Rectal smooth muscle tissue (tissue), 1 donor: ENCODE measurements at regions not wholly inside any gene's neighbourhood (a gene's known extent, or its start where the extent isn't known, plus 50 kb on each side); places are given as distances from the start of the nearest gene placed in this dataset.

Source experiments
- H3K27ac ChIP-seq: one replicate; pipeline ENCODE4 v1.7.0; 2013; ENCODE audit warnings: low read depth, low read length, inconsistent platforms
- H3K27me3 ChIP-seq: one replicate; pipeline ENCODE4 v1.7.0; 2013; ENCODE audit warnings: low read length; ENCODE audit not compliant: control insufficient read depth, insufficient read depth
- H3K36me3 ChIP-seq: one replicate; pipeline ENCODE4 v1.7.0; 2013; ENCODE audit warnings: low read length; ENCODE audit not compliant: control insufficient read depth, insufficient read depth
- H3K4me1 ChIP-seq: one replicate; pipeline ENCODE4 v1.7.0; 2013; ENCODE audit warnings: low read length; ENCODE audit not compliant: control insufficient read depth, insufficient read depth
- H3K4me3 ChIP-seq: one replicate; pipeline ENCODE4 v1.7.0; 2013; ENCODE audit warnings: low read length
- H3K9ac ChIP-seq: one replicate; pipeline ENCODE4 v1.7.0; 2013; ENCODE audit warnings: low read length

DNA sequence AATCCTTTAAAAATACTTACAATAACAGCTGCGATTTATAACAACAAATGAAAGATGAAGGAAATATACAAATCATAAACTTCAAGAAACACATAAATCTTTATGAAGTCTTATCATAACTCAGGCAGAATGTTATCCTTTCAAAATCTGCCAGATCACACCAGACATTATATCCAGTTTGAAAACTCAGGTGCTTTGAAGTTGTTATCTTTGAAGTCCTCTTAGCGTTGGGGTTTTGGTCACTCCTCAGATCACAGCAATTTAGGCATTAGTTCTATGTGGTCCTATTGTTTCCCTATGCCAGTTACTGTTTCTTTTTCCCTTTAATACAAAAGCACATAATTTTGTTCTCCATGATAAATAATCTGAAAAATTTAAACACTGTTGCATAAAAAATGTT is 934.6 kb downstream of the EPHA3 start:
- Histone ChIP-seq H3K4me1 (no peaks in the 10 kb centered on the region), H3K27ac (no peak overlapping the region), H3K36me3 (no peaks in the 10 kb centered on the region), H3K9ac (no peak overlapping the region), H3K4me3 (no peak overlapping the region), H3K27me3 (no peaks in the 10 kb centered on the region)

GRCh38 chr3:90043287-90043686 is 935.9 kb downstream of the EPHA3 start:
- Histone ChIP-seq H3K27ac (no peak overlapping the region), H3K27me3 (no peaks in the 10 kb centered on the region), H3K4me1 (no peaks in the 10 kb centered on the region), H3K4me3 (no peak overlapping the region), H3K9ac (no peak overlapping the region), H3K36me3 (no peaks in the 10 kb centered on the region)

DNA sequence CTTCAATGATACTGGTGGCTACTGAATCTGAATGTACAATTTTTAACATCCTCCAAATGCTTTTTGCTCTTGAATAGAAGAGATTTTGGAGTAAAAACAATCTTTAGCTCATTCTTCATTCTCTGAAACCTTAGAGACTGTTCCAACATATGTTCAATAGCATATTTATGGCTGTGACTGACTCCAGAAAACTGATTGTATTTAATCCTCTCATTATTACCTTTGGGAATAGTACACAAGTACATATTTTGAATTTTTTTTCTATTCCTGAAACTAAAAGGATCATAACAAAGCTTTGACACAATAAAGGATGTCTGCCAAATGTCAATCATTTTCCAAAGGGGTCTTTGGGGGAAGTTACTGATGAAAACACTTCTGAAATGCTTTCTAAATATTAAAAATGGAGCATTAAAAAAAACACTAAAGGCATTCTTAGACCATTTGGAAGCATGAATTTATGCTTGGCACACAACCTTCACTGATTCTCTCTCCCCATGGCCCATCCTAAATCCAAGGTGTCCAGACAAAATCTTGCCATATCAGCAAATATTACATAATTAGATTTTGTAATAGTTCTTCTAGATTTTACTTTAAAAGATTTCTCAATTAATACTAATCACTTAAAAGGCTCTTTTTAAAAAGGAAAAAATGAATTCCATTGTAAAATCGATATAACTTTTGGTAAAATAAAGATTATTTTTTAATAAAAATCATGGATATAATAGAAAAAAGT is 936.8 kb downstream of the EPHA3 start:
- no peaks in the 10 kb centered on the region for H3K4me1 ChIP-seq
- H3K27ac ChIP-seq = no peak overlapping the region

DNA sequence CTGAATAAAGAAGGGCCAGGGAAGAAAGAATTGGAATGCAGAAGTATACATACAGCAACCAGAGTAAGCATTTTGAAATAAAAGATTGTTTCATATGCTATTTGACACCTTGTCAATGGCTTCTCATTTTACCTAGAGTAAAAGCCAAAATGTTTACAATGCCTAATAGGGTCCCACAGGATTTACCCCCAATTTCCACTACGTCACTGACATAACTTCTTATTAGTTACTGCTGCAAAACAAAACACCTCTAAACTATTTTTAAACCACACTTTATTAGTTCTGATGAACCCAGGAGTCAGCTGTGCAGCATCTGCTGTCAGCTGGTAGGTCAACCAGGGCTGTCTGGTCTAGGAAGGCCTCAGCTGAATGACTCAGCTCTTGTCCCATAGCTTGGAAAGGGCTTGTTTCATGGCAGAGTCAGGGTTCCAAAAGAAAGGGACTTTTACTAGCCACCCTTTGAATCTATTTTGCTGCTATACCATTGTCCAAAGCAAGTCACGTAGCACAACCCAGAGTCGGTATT is 945.1 kb downstream of the EPHA3 start:
- peaks cover 10% of the 10 kb centered on the region for H3K4me1 ChIP-seq
- H3K27ac ChIP-seq = no peak overlapping the region
- no peak overlapping the region for H3K9ac ChIP-seq
- no peaks in the 10 kb centered on the region for H3K27me3 ChIP-seq
- no peak overlapping the region for H3K4me3 ChIP-seq
- no peaks in the 10 kb centered on the region for H3K36me3 ChIP-seq

More for the DNA sequence above, 936.8 kb downstream of the EPHA3 start:
- Histone ChIP-seq H3K9ac (no peak overlapping the region), H3K4me3 (no peak overlapping the region), H3K27me3 (no peaks in the 10 kb centered on the region), H3K36me3 (no peaks in the 10 kb centered on the region)

DNA sequence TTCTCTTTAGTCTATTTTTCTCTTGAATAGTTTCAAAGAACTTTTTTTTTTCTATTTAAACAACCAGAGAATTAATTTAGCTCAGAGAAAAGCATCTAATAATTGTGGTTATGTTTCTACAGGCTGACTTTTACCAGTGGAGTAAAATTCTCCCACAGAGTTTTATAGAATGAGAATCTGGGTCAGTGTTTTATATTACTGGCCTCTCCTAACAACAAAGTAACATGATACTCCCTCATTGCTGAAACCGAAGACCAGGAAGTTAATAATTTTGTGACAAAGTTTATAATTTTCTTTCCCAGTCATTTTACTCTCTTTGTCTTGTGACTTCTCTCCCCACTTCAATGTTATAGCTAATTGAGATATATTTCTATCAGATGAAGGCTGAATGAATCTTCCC is 946.9 kb downstream of the EPHA3 start:
- no peaks in the 10 kb centered on the region for H3K36me3 ChIP-seq
- no peaks in the 10 kb centered on the region for H3K27me3 ChIP-seq
- H3K4me1 ChIP-seq = peaks cover 10% of the 10 kb centered on the region
- H3K9ac ChIP-seq = no peak overlapping the region
- H3K4me3 ChIP-seq = no peak overlapping the region
- H3K27ac ChIP-seq = no peak overlapping the region

DNA sequence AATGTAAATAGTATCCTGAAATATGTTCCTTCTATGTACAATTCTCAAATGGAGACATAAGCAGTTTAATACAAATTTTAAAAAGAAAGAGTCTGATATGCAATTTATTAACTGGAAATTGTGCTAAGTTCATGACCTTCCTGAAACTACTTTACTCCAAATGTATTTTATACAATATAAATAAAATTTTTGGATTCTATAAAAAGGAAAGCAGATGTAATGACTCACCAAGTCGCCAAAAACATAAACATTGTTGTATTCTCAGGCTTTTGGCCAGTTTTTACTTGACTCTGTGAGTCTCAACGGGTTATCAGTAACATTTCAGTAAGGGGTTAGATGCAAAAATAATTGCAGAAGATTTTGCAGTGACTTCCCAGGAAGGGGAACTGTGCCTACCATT is 948.2 kb downstream of the EPHA3 start:
- H3K9ac ChIP-seq = no peak overlapping the region
- H3K4me3 ChIP-seq = no peak overlapping the region
- no peaks in the 10 kb centered on the region for H3K27me3 ChIP-seq
- H3K36me3 ChIP-seq = no peaks in the 10 kb centered on the region
- H3K4me1 ChIP-seq = peaks cover 10% of the 10 kb centered on the region
- no peak overlapping the region for H3K27ac ChIP-seq

DNA sequence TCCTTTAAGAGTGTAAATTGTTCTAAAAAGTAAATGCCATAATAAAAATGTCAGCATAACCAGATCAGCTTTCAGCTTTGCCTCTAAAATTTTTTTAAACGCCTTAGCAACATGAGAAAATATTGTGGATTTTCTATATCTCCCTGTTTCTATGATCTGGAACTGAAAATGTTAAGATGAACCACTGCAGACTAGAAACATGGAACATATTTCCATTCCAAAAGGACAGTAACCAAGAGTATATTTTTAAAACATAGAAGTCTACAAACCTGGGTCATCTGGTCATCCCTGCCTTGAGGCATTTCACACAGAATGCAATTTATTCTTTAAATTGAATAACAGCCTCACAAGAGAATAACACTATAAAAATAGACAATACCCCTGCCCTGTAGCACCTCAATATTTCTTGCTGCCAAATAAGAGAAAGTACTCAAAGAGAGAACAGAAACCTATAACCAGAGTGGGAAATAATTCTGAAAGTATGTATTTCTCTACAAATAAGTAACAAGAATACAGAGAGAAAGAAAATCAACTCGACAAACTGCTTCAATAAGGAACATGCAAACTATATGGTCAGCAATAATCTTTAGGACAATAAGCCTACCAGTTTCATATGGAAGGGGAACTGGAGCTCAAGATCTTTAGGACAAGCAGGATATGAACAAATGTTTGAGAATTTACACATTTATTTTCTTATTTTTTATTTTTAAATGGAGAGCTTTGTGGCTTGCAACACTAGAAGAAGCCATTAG is 949.0 kb downstream of the EPHA3 start:
- H3K27ac ChIP-seq = no peak overlapping the region
- H3K27me3 ChIP-seq = no peaks in the 10 kb centered on the region
- no peak overlapping the region for H3K4me3 ChIP-seq
- H3K4me1 ChIP-seq = peaks cover 10% of the 10 kb centered on the region
- H3K36me3 ChIP-seq = no peaks in the 10 kb centered on the region
- H3K9ac ChIP-seq = no peak overlapping the region

- no peaks in the 10 kb centered on the region for H3K4me1 ChIP-seq
- H3K27ac ChIP-seq = no peak overlapping the region
- H3K36me3 ChIP-seq = no peaks in the 10 kb centered on the region
- no peaks in the 10 kb centered on the region for H3K27me3 ChIP-seq
- H3K9ac ChIP-seq = no peak overlapping the region
- H3K4me3 ChIP-seq = no peak overlapping the region
Measured at GRCh38 chr3:90062016-90062415, 954.6 kb downstream of the EPHA3 start.

DNA sequence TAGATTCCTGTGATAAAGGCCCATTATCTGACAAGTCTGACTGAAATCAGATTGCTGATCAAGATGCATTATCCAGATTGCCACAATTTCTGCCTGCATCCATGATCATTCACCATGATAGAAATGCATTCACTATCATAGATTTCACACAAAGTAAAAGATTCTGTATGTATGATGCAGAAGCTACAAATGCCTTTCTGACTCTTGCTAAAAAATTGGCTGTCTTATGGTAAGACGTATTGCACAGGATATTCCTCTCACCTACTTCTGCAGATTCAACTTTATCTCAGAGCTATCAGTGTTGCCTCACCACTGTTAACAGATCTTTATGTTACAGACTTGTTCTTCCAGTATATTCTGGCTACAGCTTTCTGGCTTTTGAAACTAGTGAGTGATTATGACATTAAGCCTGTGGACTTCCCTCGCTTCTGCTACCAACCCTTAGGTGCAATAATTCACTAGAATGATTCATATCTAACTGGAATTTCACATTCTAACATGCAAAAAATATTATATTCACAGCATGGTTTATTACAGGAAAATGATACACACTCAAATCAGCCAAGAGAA is 955.3 kb downstream of the EPHA3 start:
- Histone ChIP-seq H3K9ac (no peak overlapping the region), H3K27ac (no peak overlapping the region), H3K4me1 (no peaks in the 10 kb centered on the region), H3K27me3 (no peaks in the 10 kb centered on the region), H3K36me3 (no peaks in the 10 kb centered on the region), H3K4me3 (no peak overlapping the region)

GRCh38 chr3:90068783-90069182 is 961.4 kb downstream of the EPHA3 start:
- H3K27me3 ChIP-seq = no peaks in the 10 kb centered on the region
- H3K4me3 ChIP-seq = no peak overlapping the region
- H3K9ac ChIP-seq = no peak overlapping the region
- H3K36me3 ChIP-seq = no peaks in the 10 kb centered on the region
- H3K4me1 ChIP-seq = no peaks in the 10 kb centered on the region
- H3K27ac ChIP-seq = no peak overlapping the region

GRCh38 chr3:90069748-90070147 is 962.3 kb downstream of the EPHA3 start:
- Histone ChIP-seq H3K4me1 (no peaks in the 10 kb centered on the region), H3K4me3 (no peak overlapping the region), H3K9ac (no peak overlapping the region), H3K27me3 (no peaks in the 10 kb centered on the region), H3K36me3 (no peaks in the 10 kb centered on the region), H3K27ac (no peak overlapping the region)

DNA sequence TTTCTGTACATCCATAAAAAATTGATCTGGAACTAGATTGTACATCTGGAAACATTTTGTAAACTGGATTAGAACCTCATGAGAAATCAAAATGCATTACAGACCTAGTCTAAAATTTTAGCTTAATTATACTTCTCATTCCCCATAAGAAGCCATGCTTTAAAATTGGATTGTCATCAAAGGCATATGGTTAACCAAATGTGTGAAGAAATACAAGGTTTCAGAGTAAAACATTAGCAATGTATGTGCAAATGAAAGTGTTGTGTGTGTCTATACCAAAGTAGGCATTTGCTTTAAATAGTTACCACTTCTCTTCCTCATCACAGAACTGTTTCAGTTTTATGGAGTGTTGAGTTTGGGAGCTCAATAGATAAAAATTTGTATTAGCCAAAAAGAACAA is 968.7 kb downstream of the EPHA3 start:
- no peaks in the 10 kb centered on the region for H3K36me3 ChIP-seq
- H3K27me3 ChIP-seq = no peaks in the 10 kb centered on the region
- H3K4me1 ChIP-seq = no peaks in the 10 kb centered on the region
- H3K9ac ChIP-seq = no peak overlapping the region
- H3K4me3 ChIP-seq = no peak overlapping the region
- no peak overlapping the region for H3K27ac ChIP-seq
